ENCODE measurements at regions not wholly inside any gene's neighbourhood (a gene's known extent, or its start where the extent isn't known, plus 50 kb on each side); places are given as distances from the start of the nearest gene placed in this dataset.

DNA sequence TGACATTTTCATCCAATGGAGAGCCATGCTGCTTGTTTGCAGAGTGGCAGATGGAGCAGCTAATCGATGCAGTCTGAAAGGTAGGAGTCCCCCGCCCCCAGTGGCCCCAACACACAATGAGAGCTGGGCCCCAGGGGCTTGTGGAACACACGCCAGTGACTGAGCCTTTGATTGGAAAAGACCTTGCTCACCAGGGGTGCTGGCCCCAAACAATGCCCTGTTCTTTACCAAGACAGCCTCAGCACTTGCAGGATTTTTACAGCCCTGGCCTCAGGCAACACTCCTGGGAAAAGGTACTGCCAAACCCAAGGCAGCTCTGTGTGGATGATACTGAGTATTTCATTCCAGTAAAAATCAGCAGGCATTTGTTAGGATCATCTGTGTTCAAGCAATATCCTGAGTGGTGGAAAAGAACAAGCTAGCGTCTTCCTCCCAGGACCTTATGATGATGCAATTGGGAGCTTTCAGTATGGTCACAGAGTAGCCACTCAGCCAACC is 276.8 kb upstream of the CLINT1 start:
- no peak overlapping the region for H3K9ac ChIP-seq (ENCODE audit: insufficient read depth in 1 of 2, low read length in 2 of 2)
- DNase-seq (no peak), ATAC-seq (ENCODE audit: insufficient read depth, low FRiP score) (no peak)
- H3K9me3 ChIP-seq (ENCODE audit: control insufficient read depth in 4 of 4, insufficient read depth in 3 of 4, low read length in 3 of 4), result peaks cover 0 to 2% (median 0%) of the 10 kb centered on the region in 4 donors
- no peak overlapping the region for H3K4me3 ChIP-seq
- no peak overlapping the region for H3K27ac ChIP-seq (ENCODE audit: low read depth in 1 of 2, low read length in 1 of 2)
- no peaks in the 10 kb centered on the region for H3K4me1 ChIP-seq (ENCODE audit: control insufficient read depth in 5 of 5, insufficient read depth in 5 of 5, low read length in 5 of 5)
- TF ChIP-seq, protein P1, sequence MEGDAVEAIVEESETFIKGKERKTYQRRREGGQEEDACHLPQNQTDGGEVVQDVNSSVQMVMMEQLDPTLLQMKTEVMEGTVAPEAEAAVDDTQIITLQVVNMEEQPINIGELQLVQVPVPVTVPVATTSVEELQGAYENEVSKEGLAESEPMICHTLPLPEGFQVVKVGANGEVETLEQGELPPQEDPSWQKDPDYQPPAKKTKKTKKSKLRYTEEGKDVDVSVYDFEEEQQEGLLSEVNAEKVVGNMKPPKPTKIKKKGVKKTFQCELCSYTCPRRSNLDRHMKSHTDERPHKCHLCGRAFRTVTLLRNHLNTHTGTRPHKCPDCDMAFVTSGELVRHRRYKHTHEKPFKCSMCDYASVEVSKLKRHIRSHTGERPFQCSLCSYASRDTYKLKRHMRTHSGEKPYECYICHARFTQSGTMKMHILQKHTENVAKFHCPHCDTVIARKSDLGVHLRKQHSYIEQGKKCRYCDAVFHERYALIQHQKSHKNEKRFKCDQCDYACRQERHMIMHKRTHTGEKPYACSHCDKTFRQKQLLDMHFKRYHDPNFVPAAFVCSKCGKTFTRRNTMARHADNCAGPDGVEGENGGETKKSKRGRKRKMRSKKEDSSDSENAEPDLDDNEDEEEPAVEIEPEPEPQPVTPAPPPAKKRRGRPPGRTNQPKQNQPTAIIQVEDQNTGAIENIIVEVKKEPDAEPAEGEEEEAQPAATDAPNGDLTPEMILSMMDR (IDR thresholded peaks at IDR 0.05; ENCODE audit: control extremely low read depth, extremely low read depth), result no peak
- H3K36me3 ChIP-seq (ENCODE audit: control insufficient read depth in 4 of 4, insufficient read depth in 4 of 4, low read length in 4 of 4), result no peaks in the 10 kb centered on the region
- 73 to 87% methylated on average over 4 of the region's 4 CpGs for WGBS, 2 donors
- H3K27me3 ChIP-seq (ENCODE audit: control insufficient read depth in 3 of 3, insufficient read depth in 3 of 3, low read length in 2 of 3), result no peaks in the 10 kb centered on the region

DNA sequence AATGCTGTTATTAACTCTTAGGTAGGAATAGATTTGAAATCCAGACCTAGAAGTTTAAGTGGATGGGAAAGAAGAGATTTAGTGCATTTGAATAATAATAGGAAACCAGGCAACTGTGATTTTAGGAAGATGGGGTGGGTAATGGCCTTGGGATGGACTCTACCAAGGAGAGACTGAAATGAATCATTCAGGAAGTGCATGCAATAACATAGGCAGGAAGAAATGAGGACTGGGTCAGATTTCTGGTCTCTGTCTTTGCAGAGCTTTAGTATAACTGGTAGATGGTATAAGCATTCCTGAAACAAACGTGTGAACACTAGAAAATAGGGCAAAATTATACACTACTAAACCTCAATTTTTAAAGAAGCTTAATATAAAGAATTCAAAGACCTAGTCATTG is 274.4 kb upstream of the CLINT1 start:
- DNase-seq, result no peak
- H3K9ac ChIP-seq (ENCODE audit: insufficient read depth in 1 of 2, low read length in 2 of 2), result no peak overlapping the region
- H3K9me3 ChIP-seq (ENCODE audit: control insufficient read depth in 4 of 4, insufficient read depth in 3 of 4, low read length in 3 of 4), result no peaks in the 10 kb centered on the region
- 66 to 73% methylated on average over 1 of the region's 1 CpG for WGBS, 2 donors
- no peak overlapping the region for H3K4me3 ChIP-seq
- no peak for ATAC-seq (ENCODE audit: insufficient read depth, low FRiP score)
- TF ChIP-seq, protein P1 (IDR thresholded peaks at IDR 0.05; ENCODE audit: control extremely low read depth, extremely low read depth), result no peak
- no peaks in the 10 kb centered on the region for H3K27me3 ChIP-seq (ENCODE audit: control insufficient read depth in 3 of 3, insufficient read depth in 3 of 3, low read length in 2 of 3)
- no peaks in the 10 kb centered on the region for H3K36me3 ChIP-seq (ENCODE audit: control insufficient read depth in 4 of 4, insufficient read depth in 4 of 4, low read length in 4 of 4)
- no peak overlapping the region for H3K27ac ChIP-seq (ENCODE audit: low read depth in 1 of 2, low read length in 1 of 2)
- H3K4me1 ChIP-seq (ENCODE audit: control insufficient read depth in 5 of 5, insufficient read depth in 5 of 5, low read length in 5 of 5), result no peaks in the 10 kb centered on the region

DNA sequence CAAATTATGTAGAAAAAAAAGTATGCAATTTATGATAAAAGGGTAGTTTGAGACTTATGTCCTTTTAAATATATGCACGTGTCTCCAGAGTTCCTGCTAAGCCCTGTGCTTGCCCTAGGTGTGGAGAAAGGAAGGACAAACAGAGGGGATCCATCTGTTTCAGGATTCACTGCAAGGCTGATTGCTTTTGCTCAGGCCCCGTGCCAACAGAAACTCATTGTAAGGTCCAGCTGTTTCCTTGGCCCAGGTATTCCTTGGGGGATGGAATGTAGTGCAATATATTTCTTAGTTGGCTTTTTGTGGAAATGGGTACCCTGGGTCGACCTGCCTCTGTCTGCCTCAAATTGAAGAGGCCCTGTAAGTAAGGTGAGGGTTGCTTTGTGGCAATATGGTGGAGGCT is 268.6 kb upstream of the CLINT1 start:
- DNase-seq (no peak), ATAC-seq (ENCODE audit: insufficient read depth, low FRiP score) (no peak)
- Histone ChIP-seq H3K9ac (ENCODE audit: insufficient read depth in 1 of 2, low read length in 2 of 2) (no peak overlapping the region), H3K36me3 (ENCODE audit: control insufficient read depth in 4 of 4, insufficient read depth in 4 of 4, low read length in 4 of 4) (no peaks in the 10 kb centered on the region), H3K27ac (ENCODE audit: low read depth in 1 of 2, low read length in 1 of 2) (no peak overlapping the region), H3K9me3 (ENCODE audit: control insufficient read depth in 4 of 4, insufficient read depth in 3 of 4, low read length in 3 of 4) (no peaks in the 10 kb centered on the region), H3K27me3 (ENCODE audit: control insufficient read depth in 3 of 3, insufficient read depth in 3 of 3, low read length in 2 of 3) (peaks cover 0 to 3% (median 0%) of the 10 kb centered on the region in 3 donors), H3K4me1 (ENCODE audit: control insufficient read depth in 5 of 5, insufficient read depth in 5 of 5, low read length in 5 of 5) (no peaks in the 10 kb centered on the region), H3K4me3 (no peak overlapping the region)
- TF ChIP-seq, protein P1 (IDR thresholded peaks at IDR 0.05; ENCODE audit: control extremely low read depth, extremely low read depth), result no peak
- WGBS, 2 donors, result 63 to 81% methylated on average over 3 of the region's 3 CpGs

All from lung (tissue), 11 donors.